Right atrium auricular region (tissue), 2 donors: ENCODE measurements at regions not wholly inside any gene's neighbourhood (a gene's known extent, or its start where the extent isn't known, plus 50 kb on each side); places are given as distances from the start of the nearest gene placed in this dataset.

Experiments
- DNase-seq: peaks from one replicate; pipeline ENCODE4 v3.0.0-alpha.2; 2019; ENCODE audit warnings: low spot score
- H3K27ac ChIP-seq, 2 donors: fragments of 200-600 bp; sonication (generic); 1 replicate in 1 of 2; 2 replicates in 1 of 2; pipeline ENCODE4 v1.5.1; 2016 to 2019
- H3K27me3 ChIP-seq, 2 donors: fragments of 200-600 bp; sonication (generic); one replicate each; pipeline versions ENCODE4 v1.5.1 to v1.6.0; 2017 to 2019
- H3K36me3 ChIP-seq: fragments of 200-600 bp; sonication (generic); one replicate; pipeline ENCODE4 v1.5.1; 2016
- H3K4me1 ChIP-seq, 2 donors: fragments of 200-600 bp; sonication (generic); one replicate each; pipeline versions ENCODE4 v1.5.1 to v1.6.0; 2017 to 2019
- H3K4me3 ChIP-seq, 2 donors: fragments of 200-600 bp; sonication (generic); 1 replicate in 1 of 2; 2 replicates in 1 of 2; pipeline ENCODE4 v1.5.1; 2017 to 2019; ENCODE audit warnings: mild to moderate bottlenecking in 1 of 2, moderate library complexity in 1 of 2
- H3K9me3 ChIP-seq, 2 donors: fragments of 200-600 bp; sonication (generic); one replicate each; pipeline ENCODE4 v1.5.1; 2019
- CTCF ChIP-seq, 2 donors: fragments of 200-600 bp; sonication (generic); IDR thresholded peaks; one replicate each; pipeline ENCODE4 v1.5.1; 2019; ENCODE audit warnings: antibody characterized with exemption in 2 of 2

GRCh38 chr2:155722290-155722689 is 610.2 kb downstream of the NR4A2 start:
- no peak overlapping the region for H3K27ac ChIP-seq
- H3K4me3 ChIP-seq: no peak overlapping the region
- no peaks in the 10 kb centered on the region for H3K27me3 ChIP-seq
- DNase-seq: no peak
- TF ChIP-seq CTCF (IDR thresholded peaks at IDR 0.05): no peak
- H3K36me3 ChIP-seq: no peaks in the 10 kb centered on the region
- no peaks in the 10 kb centered on the region for H3K4me1 ChIP-seq
- H3K9me3 ChIP-seq: no peaks in the 10 kb centered on the region

GRCh38 chr2:155715705-155716104 is 616.8 kb downstream of the NR4A2 start:
- Histone ChIP-seq H3K4me1 (no peaks in the 10 kb centered on the region), H3K36me3 (no peaks in the 10 kb centered on the region), H3K9me3 (no peaks in the 10 kb centered on the region), H3K27ac (no peak overlapping the region), H3K4me3 (no peak overlapping the region), H3K27me3 (no peaks in the 10 kb centered on the region)
- DNase-seq: no peak
- no peak for TF ChIP-seq CTCF (IDR thresholded peaks at IDR 0.05)

GRCh38 chr2:155714983-155715382 is 617.5 kb downstream of the NR4A2 start:
- Histone ChIP-seq H3K36me3 (no peaks in the 10 kb centered on the region), H3K4me1 (no peaks in the 10 kb centered on the region), H3K27me3 (no peaks in the 10 kb centered on the region), H3K27ac (no peak overlapping the region), H3K4me3 (no peak overlapping the region), H3K9me3 (no peaks in the 10 kb centered on the region)
- no peak for DNase-seq
- TF ChIP-seq CTCF (IDR thresholded peaks at IDR 0.05): no peak

- Histone ChIP-seq H3K27me3 (no peaks in the 10 kb centered on the region), H3K4me1 (no peaks in the 10 kb centered on the region), H3K36me3 (no peaks in the 10 kb centered on the region), H3K4me3 (no peak overlapping the region), H3K9me3 (no peaks in the 10 kb centered on the region), H3K27ac (no peak overlapping the region)
- TF ChIP-seq CTCF (IDR thresholded peaks at IDR 0.05): no peak
- no peak for DNase-seq
Observed at GRCh38 chr2:155708071-155708470, 624.5 kb downstream of the NR4A2 start.

GRCh38 chr2:155703917-155704316 is 628.6 kb downstream of the NR4A2 start:
- DNase-seq: no peak
- Histone ChIP-seq H3K9me3 (no peaks in the 10 kb centered on the region), H3K4me1 (no peaks in the 10 kb centered on the region), H3K27ac (no peak overlapping the region), H3K27me3 (no peaks in the 10 kb centered on the region), H3K36me3 (no peaks in the 10 kb centered on the region), H3K4me3 (no peak overlapping the region)
- no peak for TF ChIP-seq CTCF (IDR thresholded peaks at IDR 0.05)

GRCh38 chr2:155703048-155703447 is 629.5 kb downstream of the NR4A2 start:
- no peak for TF ChIP-seq CTCF (IDR thresholded peaks at IDR 0.05)
- no peak for DNase-seq

More at GRCh38 chr2:155703048-155703447, 629.5 kb downstream of the NR4A2 start:
- no peaks in the 10 kb centered on the region for H3K4me1 ChIP-seq
- H3K4me3 ChIP-seq: no peak overlapping the region
- no peak overlapping the region for H3K27ac ChIP-seq
- no peaks in the 10 kb centered on the region for H3K27me3 ChIP-seq
- no peaks in the 10 kb centered on the region for H3K9me3 ChIP-seq
- H3K36me3 ChIP-seq: no peaks in the 10 kb centered on the region
